ENCODE measurements at regions not wholly inside any gene's neighbourhood (a gene's known extent, or its start where the extent isn't known, plus 50 kb on each side); places are given as distances from the start of the nearest gene placed in this dataset.
"Not testable (repeated sequence)": the region's sequence is repeated elsewhere in the genome, so short reads cannot be mapped to it uniquely, and the experiment has no call there.

DNA sequence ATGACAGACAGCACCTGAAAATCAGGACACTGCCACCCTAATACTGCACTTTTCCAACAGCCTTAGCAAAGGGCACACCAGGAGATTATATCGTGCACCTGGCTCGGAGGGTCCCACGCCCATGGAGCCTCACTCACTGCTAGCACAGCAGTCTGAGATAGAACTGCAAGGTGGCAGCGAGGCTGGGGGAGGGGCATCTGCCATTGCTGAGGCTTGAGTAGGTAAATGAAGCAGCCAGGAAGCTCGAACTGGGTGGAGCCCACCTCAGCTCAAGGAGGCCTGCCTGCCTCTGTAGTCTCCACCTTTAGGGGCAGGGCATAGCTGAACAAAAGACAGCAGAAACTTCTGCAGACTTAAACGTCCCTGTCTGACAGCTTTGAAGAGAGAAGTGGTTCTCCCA lies 84.4 kb upstream of the UFL1 start:
- not testable (repeated sequence) for TF ChIP-seq POLR2AphosphoS5 (IDR thresholded peaks at IDR 0.05; ENCODE audit: insufficient read depth, low read depth, low read length); JUN (IDR thresholded peaks at IDR 0.05; ENCODE audit: borderline replicate concordance, insufficient read depth, insufficient read length, low read depth); POLR2A (IDR thresholded peaks at IDR 0.05; ENCODE audit: low read depth, low read length); EZH2 (IDR thresholded peaks at IDR 0.05; ENCODE audit: borderline replicate concordance, low read depth, low read length, severe bottlenecking); FOS (IDR thresholded peaks at IDR 0.05; ENCODE audit: borderline replicate concordance, insufficient read depth, low read length); CTCF (IDR thresholded peaks at IDR 0.05; ENCODE audit: extremely low read depth in 1 of 2, insufficient read depth in 1 of 2, low read depth in 1 of 2, low read length in 2 of 2); MAX (IDR thresholded peaks at IDR 0.05; ENCODE audit: insufficient read depth, insufficient read length); GATA2 (IDR thresholded peaks at IDR 0.05; ENCODE audit: insufficient read depth, insufficient read length, low read depth, low read length); MYC (IDR thresholded peaks at IDR 0.05; ENCODE audit: low read depth, low read length)
